WTC11 (cell line): ENCODE measurements at regions not wholly inside any gene's neighbourhood (a gene's known extent, or its start where the extent isn't known, plus 50 kb on each side); places are given as distances from the start of the nearest gene placed in this dataset.

Experiments used
- CTCF ChIP-seq: fragments of 200-600 bp; IDR thresholded peaks from 2 replicates; pipeline ENCODE4 v1.8.0; 2022; ENCODE audit warnings: antibody characterized with exemption
- FOXJ3 ChIP-seq: sonication (generic); formaldehyde crosslinking; IDR thresholded peaks from 2 replicates; pipeline ENCODE4 v1.9.0; 2021; ENCODE audit warnings: missing genetic modification reagents, mild to moderate bottlenecking, borderline replicate concordance
- JAZF1 ChIP-seq: fragments of 250-450 bp; sonication (Bioruptor Pico); IDR thresholded peaks from 2 replicates; pipeline ENCODE4 v1.9.0; 2021; ENCODE audit warnings: moderate library complexity, mild to moderate bottlenecking, inconsistent platforms
- KAT7 ChIP-seq: sonication (generic); formaldehyde crosslinking; IDR thresholded peaks from 2 replicates; pipeline ENCODE4 v1.8.1; 2023; ENCODE audit warnings: missing genetic modification reagents, mild to moderate bottlenecking, borderline replicate concordance
- NFYB ChIP-seq: sonication (generic); formaldehyde crosslinking; conservative IDR thresholded peaks from 2 replicates; pipeline ENCODE4 v1.8.0; 2022; ENCODE audit warnings: low read depth, missing genetic modification reagents
- SOX15 ChIP-seq: fragments of 250-450 bp; sonication (Bioruptor Pico); IDR thresholded peaks from 2 replicates; pipeline ENCODE4 v1.9.0; 2021; ENCODE audit warnings: mild to moderate bottlenecking
- TEAD1 ChIP-seq: sonication (generic); formaldehyde crosslinking; IDR thresholded peaks from 2 replicates; pipeline ENCODE4 v1.8.0; 2022; ENCODE audit warnings: mild to moderate bottlenecking, missing genetic modification reagents
- ZNF232 ChIP-seq: sonication (generic); formaldehyde crosslinking; IDR thresholded peaks from 2 replicates; pipeline ENCODE4 v1.8.0; 2022; ENCODE audit warnings: mild to moderate bottlenecking, missing genetic modification reagents
- ZNF317 ChIP-seq: sonication (generic); formaldehyde crosslinking; IDR thresholded peaks from 2 replicates; pipeline ENCODE4 v1.8.1; 2023; ENCODE audit warnings: low read depth, mild to moderate bottlenecking, moderate library complexity, missing genetic modification reagents, borderline replicate concordance
- TF ChIP-seq, protein P1 (sequence below): sonication (generic); formaldehyde crosslinking; IDR thresholded peaks from 2 replicates; pipeline ENCODE4 v1.8.0; 2022; ENCODE audit warnings: mild to moderate bottlenecking, missing genetic modification reagents

- TF ChIP-seq ZNF317 (CRISPR knock-in tag), result no peak
- TF ChIP-seq NFYB (CRISPR knock-in tag), result no peak
- no peak for TF ChIP-seq CTCF
- TF ChIP-seq, protein P1, sequence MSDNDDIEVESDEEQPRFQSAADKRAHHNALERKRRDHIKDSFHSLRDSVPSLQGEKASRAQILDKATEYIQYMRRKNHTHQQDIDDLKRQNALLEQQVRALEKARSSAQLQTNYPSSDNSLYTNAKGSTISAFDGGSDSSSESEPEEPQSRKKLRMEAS (CRISPR knock-in tag), result no peak
- TF ChIP-seq KAT7, result no peak
- no peak for TF ChIP-seq ZNF232 (CRISPR knock-in tag)
- TF ChIP-seq TEAD1, result no peak
- TF ChIP-seq JAZF1 (CRISPR knock-in tag), result no peak
- no peak for TF ChIP-seq SOX15 (CRISPR knock-in tag)
- TF ChIP-seq FOXJ3, result no peak
Measured at GRCh38 chr18:41805341-41805740, 149.7 kb upstream of the PIK3C3 start.
